GM12878 (cell line): ENCODE measurements at regions not wholly inside any gene's neighbourhood (a gene's known extent, or its start where the extent isn't known, plus 50 kb on each side); places are given as distances from the start of the nearest gene placed in this dataset.

Source experiments
- ATAC-seq: fragments of 200-7000 bp; cut with Tn5 transposase; 3 replicates; pipeline ENCODE4 v1.9.1; 2020; ENCODE audit warnings: mild to moderate bottlenecking, moderate library complexity
- BruUV-seq: library from RNA; stranded (reverse); fragments of 400-500 nt; replicated peaks from 2 replicates; lab custom pipeline; 2021; lab: Mats Ljungman, UMichigan
- CTCF ChIA-PET: fragments of 300-600 bp; sonication (Branson Sonifier 250); formaldehyde crosslinking; extraction: SDS; loops from one replicate; lab custom pipeline; 2021; ENCODE audit warnings: inconsistent platforms; lab: Yijun Ruan, JAX
- POLR2A ChIA-PET: fragments of 350-600 bp; formaldehyde crosslinking; extraction: SDS; loops from one replicate; lab custom pipeline; 2021; ENCODE audit warnings: inconsistent platforms; lab: Charles Lee
- RAD21 ChIA-PET: fragments of 300-600 bp; sonication (Branson Sonifier 250); formaldehyde crosslinking; loops from one replicate; lab custom pipeline; 2023; ENCODE audit warnings: antibody characterized with exemption; ENCODE audit not compliant: unreplicated experiment; lab: Charles Lee
- SMC1A ChIA-PET: fragments of 300-600 bp; sonication (Branson Sonifier 250); formaldehyde crosslinking; loops from one replicate; lab custom pipeline; 2023; ENCODE audit not compliant: unreplicated experiment, uncharacterized antibody; lab: Charles Lee
- DNase-seq: peaks from one replicate; pipeline ENCODE4 v3.0.0-alpha.2; 2011; ENCODE audit warnings: low read depth, low spot score
- FAIRE-seq: peaks from 3 replicates; lab custom pipeline; 2011; peaks lifted over from hg19 to GRCh38; lab: Jason Lieb, UNC
- H2AFZ ChIP-seq: 2 replicates; pipeline ENCODE4 v1.6.0; 2011; ENCODE audit warnings: low read depth, low read length, control low read depth; ENCODE audit not compliant: control insufficient read depth
- H3K27ac ChIP-seq: 2 replicates; pipeline ENCODE4 v1.5.1; 2011; ENCODE audit warnings: control low read depth; ENCODE audit not compliant: control insufficient read depth, insufficient read depth
- H3K27me3 ChIP-seq, 2 experiments: replicated peaks in 1 of 2; 2 replicates each; pipeline versions ENCODE4 v1.6.0 to v1.6.1; 2011; ENCODE audit warnings: low read length in 1 of 2; ENCODE audit not compliant: control insufficient read depth in 2 of 2, insufficient read depth in 2 of 2
- H3K36me3 ChIP-seq, 2 experiments: 2 replicates each; pipeline ENCODE4 v1.5.1; 2011; ENCODE audit warnings: low read length in 1 of 2; ENCODE audit not compliant: control insufficient read depth in 2 of 2, insufficient read depth in 2 of 2
- H3K4me1 ChIP-seq: 2 replicates; pipeline ENCODE4 v1.6.1; 2011; ENCODE audit warnings: mild to moderate bottlenecking, low read length, moderate library complexity, mixed read lengths; ENCODE audit not compliant: control insufficient read depth, insufficient read depth
- H3K4me2 ChIP-seq: 2 replicates; pipeline ENCODE4 v1.6.0; 2011; ENCODE audit warnings: control low read depth; ENCODE audit not compliant: control insufficient read depth, insufficient read depth
- H3K4me3 ChIP-seq: fragments of 200-600 bp; sonication (generic); 2 replicates; pipeline ENCODE4 v1.5.1; 2016
- H3K79me2 ChIP-seq: 2 replicates; pipeline ENCODE4 v1.6.0; 2011; ENCODE audit warnings: low read length; ENCODE audit not compliant: control insufficient read depth, insufficient read depth
- H3K9ac ChIP-seq: 2 replicates; pipeline ENCODE4 v1.8.0; 2011; ENCODE audit warnings: low read length, control low read depth, mixed read lengths; ENCODE audit not compliant: control insufficient read depth, insufficient read depth
- H3K9me3 ChIP-seq: replicated peaks from 3 replicates; pipeline ENCODE4 v1.5.1; 2011; ENCODE audit warnings: mild to moderate bottlenecking, low read length; ENCODE audit not compliant: control insufficient read depth, insufficient read depth
- H4K20me1 ChIP-seq: 2 replicates; pipeline ENCODE4 v1.6.0; 2011; ENCODE audit not compliant: control insufficient read depth, insufficient read depth
- ATF2 ChIP-seq: IDR thresholded peaks from 2 replicates; pipeline ENCODE4 v1.6.1; 2012; ENCODE audit warnings: low read length, inconsistent platforms
- ATF3 ChIP-seq: IDR thresholded peaks from 2 replicates; pipeline ENCODE4 v1.6.1; 2011; ENCODE audit warnings: low read depth, mild to moderate bottlenecking, low read length, moderate library complexity, borderline replicate concordance; ENCODE audit errors: extremely low read depth
- BCLAF1 ChIP-seq: fragments of 450-650 bp; IDR thresholded peaks from 2 replicates; pipeline ENCODE4 v1.6.1; 2017; ENCODE audit warnings: antibody characterized with exemption, mild to moderate bottlenecking, moderate library complexity
- CREM ChIP-seq: IDR thresholded peaks from 2 replicates; pipeline ENCODE4 v1.6.1; 2014; ENCODE audit warnings: antibody characterized with exemption, low read depth
- DPF2 ChIP-seq: fragments of 450-650 bp; IDR thresholded peaks from 2 replicates; pipeline ENCODE4 v1.6.1; 2017; ENCODE audit warnings: mild to moderate bottlenecking
- EED ChIP-seq: sonication (generic); IDR thresholded peaks from 2 replicates; pipeline ENCODE4 v1.6.1; 2016; ENCODE audit warnings: antibody characterized with exemption, low read depth
- EP300 ChIP-seq, 2 experiments: fragments of 150-350 bp in 1 of 2; IDR thresholded peaks; 2 replicates each; pipeline ENCODE4 v1.6.1; 2011 to 2012; ENCODE audit warnings: low read depth in 2 of 2, low read length in 2 of 2, borderline replicate concordance in 1 of 2, improper control_type of control experiment in 1 of 2, inconsistent platforms in 1 of 2; ENCODE audit not compliant: control insufficient read depth in 1 of 2
- HDAC6 ChIP-seq: fragments of 200-600 bp; sonication (generic); IDR thresholded peaks from one replicate; pipeline ENCODE4 v1.8.0; 2017; ENCODE audit warnings: antibody characterized with exemption; ENCODE audit not compliant: unreplicated experiment
- HDGF ChIP-seq: fragments of 450-650 bp; IDR thresholded peaks from 2 replicates; pipeline ENCODE4 v1.6.1; 2016; ENCODE audit warnings: antibody characterized with exemption
- JUND ChIP-seq: IDR thresholded peaks from 2 replicates; pipeline ENCODE4 v1.6.1; 2012; ENCODE audit warnings: low read depth, mild to moderate bottlenecking, low read length, improper control_type of control experiment, moderate library complexity
- KAT2A ChIP-seq: conservative IDR thresholded peaks from 2 replicates; pipeline ENCODE4 v1.6.1; 2011; ENCODE audit warnings: low read depth, low read length; ENCODE audit not compliant: control insufficient read depth
- MYB ChIP-seq: fragments of 150-350 bp; IDR thresholded peaks from 2 replicates; pipeline ENCODE4 v1.6.1; 2014; ENCODE audit warnings: mild to moderate bottlenecking, low read depth, low read length, borderline replicate concordance
- NFYA ChIP-seq: IDR thresholded peaks from 2 replicates; pipeline ENCODE4 v1.6.1; 2011; ENCODE audit warnings: low read depth, mild to moderate bottlenecking, low read length, improper control_type of control experiment, borderline replicate concordance
- RBBP5 ChIP-seq: fragments of 200-600 bp; sonication (generic); conservative IDR thresholded peaks from 2 replicates; pipeline ENCODE4 v1.6.1; 2016
- SREBF1 ChIP-seq: IDR thresholded peaks from 2 replicates; pipeline ENCODE4 v1.6.1; 2012; ENCODE audit warnings: mild to moderate bottlenecking, low read length
- YY1 ChIP-seq: IDR thresholded peaks from 2 replicates; pipeline ENCODE4 v1.6.1; 2011; ENCODE audit warnings: low read depth, mild to moderate bottlenecking, low read length
- ZNF207 ChIP-seq: fragments of 450-650 bp; IDR thresholded peaks from 2 replicates; pipeline ENCODE4 v1.6.1; 2014; ENCODE audit warnings: antibody characterized with exemption, mild to moderate bottlenecking, borderline replicate concordance
- ZNF24 ChIP-seq: fragments of 450-650 bp; IDR thresholded peaks from 2 replicates; pipeline ENCODE4 v1.6.1; 2017; ENCODE audit warnings: antibody characterized with exemption, mild to moderate bottlenecking
- ZSCAN29 ChIP-seq: fragments of 450-650 bp; IDR thresholded peaks from 2 replicates; pipeline ENCODE4 v1.6.1; 2017; ENCODE audit warnings: mild to moderate bottlenecking, moderate library complexity
- WGBS: methylation state at CpG from one replicate; pipeline ENCODE4 v1.1.6; 2016; ENCODE audit warnings: low lambda C conversion rate; ENCODE audit not compliant: insufficient replicate concordance, insufficient coverage; ENCODE audit errors: missing lambda C conversion rate; 5-methylcytosine and 5-hydroxymethylcytosine counted together
- in situ Hi-C: fragments of 300-500 bp; cut with MboI; formaldehyde crosslinking; loops from 9 replicates; pipeline ENCODE4 v1.14.3; 2018; ENCODE audit warnings: mixed read lengths
- intact Hi-C: fragments of 100-400 bp; cut with micrococcal nuclease; formaldehyde crosslinking; loops from one replicate; pipeline ENCODE4 v1.14.2; 2022; ENCODE audit not compliant: unreplicated experiment

- TF ChIP-seq ATF2 (no peak), BCLAF1 (no peak), RBBP5 (no peak), ATF3 (no peak), NFYA (no peak), JUND (no peak), ZSCAN29 (no peak), KAT2A (no peak), ZNF24 (no peak), MYB (no peak), CREM (no peak), EED (no peak), HDGF (no peak), ZNF207 (no peak), SREBF1 (no peak), EP300 (IDR thresholded peaks at IDR 0.05; ENCODE audit: borderline replicate concordance in 1 of 2, control insufficient read depth in 1 of 2, low read depth in 2 of 2, low read length in 2 of 2) (no peak), YY1 (no peak), HDAC6 (no peak), DPF2 (no peak)
- no peak overlapping the region for H3K4me3 ChIP-seq
- H3K79me2 ChIP-seq: no peaks in the 10 kb centered on the region
- peaks cover 1% of the 10 kb centered on the region; the same call in 2 of the 3 replicates for H3K9me3 ChIP-seq
- H3K27me3 ChIP-seq: peaks cover 0 to 2% of the 10 kb centered on the region in 2 experiments; a peak in 2 of 4 replicates
- ChIA-PET CTCF (no interaction called here), SMC1A (no interaction called here), POLR2A (no interaction called here), RAD21 (no interaction called here)
- intact Hi-C loops: no loop called here
- H3K36me3 ChIP-seq: no peaks in the 10 kb centered on the region
- no peak overlapping the region for H2AFZ ChIP-seq
- H3K4me1 ChIP-seq: no peaks in the 10 kb centered on the region
- H4K20me1 ChIP-seq: no peaks in the 10 kb centered on the region
- no peak overlapping the region for H3K27ac ChIP-seq
- no peak for FAIRE-seq
- WGBS: 56% methylated on average over 2 of the region's 2 CpGs
- BruUV-seq: no TSS peak
- DNase-seq: no peak
- ATAC-seq: no peak
- in situ Hi-C loops: no loop called here
- no peak overlapping the region for H3K9ac ChIP-seq
- H3K4me2 ChIP-seq: no peak overlapping the region
Measured at GRCh38 chr1:232413674-232414073, 216.3 kb downstream of the SIPA1L2 start.
